NT2/D1 (cell line): ENCODE measurements at regions not wholly inside any gene's neighbourhood (a gene's known extent, or its start where the extent isn't known, plus 50 kb on each side); places are given as distances from the start of the nearest gene placed in this dataset.

Experiments used
- SUZ12 ChIP-seq: IDR thresholded peaks from 2 replicates; pipeline ENCODE4 v1.6.1; 2011; ENCODE audit not compliant: insufficient read length, insufficient read depth; ENCODE audit errors: extremely low read depth
- YY1 ChIP-seq: IDR thresholded peaks from 2 replicates; pipeline ENCODE4 v1.6.1; 2011; ENCODE audit not compliant: insufficient read length, insufficient read depth
- ZNF274 ChIP-seq: IDR thresholded peaks from 2 replicates; pipeline ENCODE4 v1.6.1; 2011; ENCODE audit warnings: mild to moderate bottlenecking, low read depth, low read length

GRCh38 chr13:87259479-87260083 is 411.6 kb upstream of the SLITRK5 start:
- TF ChIP-seq SUZ12 (no peak), ZNF274 (no peak), YY1 (no peak)
